GM23338 (cell line): ENCODE measurements at regions not wholly inside any gene's neighbourhood (a gene's known extent, or its start where the extent isn't known, plus 50 kb on each side); places are given as distances from the start of the nearest gene placed in this dataset.

ENCODE experiments used
- ATAC-seq: fragments of 200-7000 bp; cut with Tn5 transposase; 3 replicates; pipeline ENCODE4 v1.9.1; 2020
- DNase-seq: peaks from one replicate; pipeline ENCODE4 v3.0.0-alpha.2; 2015; ENCODE audit warnings: low spot score
- H2AFZ ChIP-seq: fragments of 200-600 bp; sonication (generic); 2 replicates; pipeline ENCODE4 v1.8.0; 2016; ENCODE audit warnings: antibody characterized with exemption, mild to moderate bottlenecking, moderate library complexity
- H3F3A ChIP-seq: fragments of 200-600 bp; sonication (generic); replicated peaks from 2 replicates; pipeline ENCODE4 v1.8.0; 2017; ENCODE audit warnings: antibody characterized with exemption, mixed run types, low read depth
- H3K27ac ChIP-seq: fragments of 200-600 bp; sonication (generic); 2 replicates; pipeline ENCODE4 v1.6.1; 2016; ENCODE audit warnings: low read depth
- H3K27me3 ChIP-seq: fragments of 200-600 bp; sonication (generic); 2 replicates; pipeline ENCODE4 v1.8.0; 2016; ENCODE audit warnings: mild to moderate bottlenecking, mixed run types, moderate library complexity; ENCODE audit not compliant: insufficient read depth
- H3K36me3 ChIP-seq: fragments of 200-600 bp; sonication (generic); 2 replicates; pipeline ENCODE4 v1.8.0; 2016; ENCODE audit warnings: mild to moderate bottlenecking; ENCODE audit not compliant: insufficient read depth
- H3K4me1 ChIP-seq: fragments of 200-600 bp; sonication (generic); 2 replicates; pipeline ENCODE4 v1.8.0; 2016; ENCODE audit warnings: mild to moderate bottlenecking, moderate library complexity; ENCODE audit not compliant: insufficient read depth
- H3K4me2 ChIP-seq: fragments of 200-600 bp; sonication (generic); 2 replicates; pipeline ENCODE4 v1.7.1; 2017; ENCODE audit warnings: mixed run types
- H3K4me3 ChIP-seq: fragments of 200-600 bp; sonication (generic); 2 replicates; pipeline ENCODE4 v1.6.1; 2016; ENCODE audit warnings: mixed run types
- H3K79me2 ChIP-seq: fragments of 200-600 bp; sonication (generic); replicated peaks from 2 replicates; pipeline ENCODE4 v1.8.0; 2017; ENCODE audit warnings: mild to moderate bottlenecking; ENCODE audit not compliant: insufficient read depth
- H3K9me2 ChIP-seq: fragments of 200-600 bp; sonication (generic); 2 replicates; pipeline ENCODE4 v1.8.0; 2017; ENCODE audit not compliant: insufficient read depth
- H4K20me1 ChIP-seq: fragments of 200-600 bp; sonication (generic); replicated peaks from 2 replicates; pipeline ENCODE4 v1.8.0; 2017; ENCODE audit warnings: mild to moderate bottlenecking; ENCODE audit not compliant: insufficient read depth
- H3K27ac Mint-ChIP-seq: 2 replicates; pipeline ENCODE4 v1.8.0; 2020; ENCODE audit warnings: inconsistent platforms, mild to moderate bottlenecking, moderate library complexity, mixed read lengths
- H3K27me3 Mint-ChIP-seq: 3 replicates; pipeline ENCODE4 v1.8.0; 2022; ENCODE audit warnings: low read depth, mild to moderate bottlenecking, moderate library complexity, mixed read lengths, inconsistent platforms; ENCODE audit not compliant: insufficient read depth, poor library complexity
- H3K36me3 Mint-ChIP-seq: 3 replicates; pipeline ENCODE4 v1.8.0; 2021; ENCODE audit warnings: low read depth, mild to moderate bottlenecking, inconsistent platforms, moderate library complexity, mixed read lengths
- H3K4me1 Mint-ChIP-seq: 3 replicates; pipeline ENCODE4 v1.8.0; 2020; ENCODE audit warnings: mild to moderate bottlenecking, inconsistent platforms, mixed read lengths
- H3K4me3 Mint-ChIP-seq: 3 replicates; pipeline ENCODE4 v1.8.0; 2021; ENCODE audit warnings: moderate library complexity, mild to moderate bottlenecking, inconsistent platforms, mixed read lengths
- H3K9me3 Mint-ChIP-seq: 3 replicates; pipeline ENCODE4 v1.8.0; 2020; ENCODE audit warnings: moderate library complexity, mild to moderate bottlenecking, inconsistent platforms, mixed read lengths
- CREB1 ChIP-seq: fragments of 250-450 bp; sonication (Bioruptor Pico); IDR thresholded peaks from 2 replicates; pipeline ENCODE4 v1.5.0; 2020; ENCODE audit warnings: low read depth, mild to moderate bottlenecking, moderate library complexity
- ETS1 ChIP-seq: IDR thresholded peaks from 2 replicates; pipeline ENCODE4 v1.6.1; 2016; ENCODE audit warnings: antibody characterized with exemption
- EZH2 ChIP-seq: fragments of 200-600 bp; sonication (generic); IDR thresholded peaks from one replicate; pipeline ENCODE4 v1.8.0; 2017; ENCODE audit warnings: antibody characterized with exemption, mild to moderate bottlenecking, low read depth; ENCODE audit not compliant: unreplicated experiment
- EZH2phosphoT487 ChIP-seq: fragments of 200-600 bp; sonication (generic); IDR thresholded peaks from one replicate; pipeline ENCODE4 v1.8.1; 2018; ENCODE audit warnings: antibody characterized with exemption; ENCODE audit not compliant: unreplicated experiment
- JUNB ChIP-seq: IDR thresholded peaks from one replicate; pipeline ENCODE4 v1.6.1; 2016; ENCODE audit warnings: antibody characterized with exemption; ENCODE audit not compliant: unreplicated experiment
- NANOG ChIP-seq: IDR thresholded peaks from 2 replicates; pipeline ENCODE4 v1.6.1; 2016; ENCODE audit warnings: antibody characterized with exemption, borderline replicate concordance
- POLR2AphosphoS5 ChIP-seq: IDR thresholded peaks from 2 replicates; pipeline ENCODE4 v1.6.1; 2016; ENCODE audit warnings: antibody characterized with exemption, low read depth
- REST ChIP-seq: IDR thresholded peaks from one replicate; pipeline ENCODE4 v1.6.1; 2018; ENCODE audit warnings: antibody characterized with exemption; ENCODE audit not compliant: unreplicated experiment
- STAT1 ChIP-seq: IDR thresholded peaks from one replicate; pipeline ENCODE4 v1.6.1; 2016; ENCODE audit warnings: antibody characterized with exemption; ENCODE audit not compliant: unreplicated experiment
- ZNF114 ChIP-seq: fragments of 250-450 bp; sonication (Bioruptor Pico); IDR thresholded peaks from 2 replicates; pipeline ENCODE4 v1.5.0; 2020; ENCODE audit warnings: mild to moderate bottlenecking, moderate library complexity
- ZNF331 ChIP-seq: fragments of 250-450 bp; sonication (Bioruptor Pico); IDR thresholded peaks from 2 replicates; pipeline ENCODE4 v1.5.0; 2020; ENCODE audit warnings: low read depth, mild to moderate bottlenecking, moderate library complexity
- TF ChIP-seq, protein P1 (sequence below): fragments of 250-450 bp; sonication (Bioruptor Pico); IDR thresholded peaks from 2 replicates; pipeline ENCODE4 v1.5.0; 2020; ENCODE audit warnings: mild to moderate bottlenecking, moderate library complexity
- TF ChIP-seq, protein P2 (sequence below), 2 experiments: fragments of 200-600 bp in 1 of 2; sonication (generic) in 1 of 2; conservative IDR thresholded peaks; 2 replicates each; pipeline versions ENCODE4 v1.5.1 to v1.6.1; 2016 to 2017; ENCODE audit warnings: antibody characterized with exemption in 2 of 2, low read depth in 2 of 2, mild to moderate bottlenecking in 2 of 2, moderate library complexity in 1 of 2

- no peak for ATAC-seq
- Histone ChIP-seq H3K27ac (no peak overlapping the region), H2AFZ (no peak overlapping the region), H3F3A (no peaks in the 10 kb centered on the region), H3K36me3 (no peaks in the 10 kb centered on the region), H3K4me2 (no peak overlapping the region), H4K20me1 (peaks cover 5% of the 10 kb centered on the region; the same call in 1 of the 2 replicates), H3K27me3 (no peaks in the 10 kb centered on the region), H3K9me2 (no peaks in the 10 kb centered on the region), H3K4me3 (no peak overlapping the region), H3K4me1 (peaks cover 9% of the 10 kb centered on the region), H3K79me2 (no peaks in the 10 kb centered on the region; the same call in 1 of the 2 replicates)
- Mint-ChIP-seq H3K4me3 (no peak overlapping the region), H3K27me3 (peaks cover 10% of the 10 kb centered on the region), H3K9me3 (no peaks in the 10 kb centered on the region), H3K36me3 (no peaks in the 10 kb centered on the region; the same call in 2 of the 3 replicates), H3K4me1 (peaks cover 41% of the 10 kb centered on the region), H3K27ac (no peak overlapping the region)
- DNase-seq = no peak
- TF ChIP-seq NANOG (no peak), STAT1 (no peak), JUNB (no peak), EZH2phosphoT487 (no peak), ETS1 (no peak), ZNF114 (CRISPR knock-in tag) (no peak), CREB1 (CRISPR knock-in tag) (no peak), ZNF331 (CRISPR knock-in tag) (no peak), REST (no peak), POLR2AphosphoS5 (no peak), EZH2 (no peak)
- TF ChIP-seq, protein P1, sequence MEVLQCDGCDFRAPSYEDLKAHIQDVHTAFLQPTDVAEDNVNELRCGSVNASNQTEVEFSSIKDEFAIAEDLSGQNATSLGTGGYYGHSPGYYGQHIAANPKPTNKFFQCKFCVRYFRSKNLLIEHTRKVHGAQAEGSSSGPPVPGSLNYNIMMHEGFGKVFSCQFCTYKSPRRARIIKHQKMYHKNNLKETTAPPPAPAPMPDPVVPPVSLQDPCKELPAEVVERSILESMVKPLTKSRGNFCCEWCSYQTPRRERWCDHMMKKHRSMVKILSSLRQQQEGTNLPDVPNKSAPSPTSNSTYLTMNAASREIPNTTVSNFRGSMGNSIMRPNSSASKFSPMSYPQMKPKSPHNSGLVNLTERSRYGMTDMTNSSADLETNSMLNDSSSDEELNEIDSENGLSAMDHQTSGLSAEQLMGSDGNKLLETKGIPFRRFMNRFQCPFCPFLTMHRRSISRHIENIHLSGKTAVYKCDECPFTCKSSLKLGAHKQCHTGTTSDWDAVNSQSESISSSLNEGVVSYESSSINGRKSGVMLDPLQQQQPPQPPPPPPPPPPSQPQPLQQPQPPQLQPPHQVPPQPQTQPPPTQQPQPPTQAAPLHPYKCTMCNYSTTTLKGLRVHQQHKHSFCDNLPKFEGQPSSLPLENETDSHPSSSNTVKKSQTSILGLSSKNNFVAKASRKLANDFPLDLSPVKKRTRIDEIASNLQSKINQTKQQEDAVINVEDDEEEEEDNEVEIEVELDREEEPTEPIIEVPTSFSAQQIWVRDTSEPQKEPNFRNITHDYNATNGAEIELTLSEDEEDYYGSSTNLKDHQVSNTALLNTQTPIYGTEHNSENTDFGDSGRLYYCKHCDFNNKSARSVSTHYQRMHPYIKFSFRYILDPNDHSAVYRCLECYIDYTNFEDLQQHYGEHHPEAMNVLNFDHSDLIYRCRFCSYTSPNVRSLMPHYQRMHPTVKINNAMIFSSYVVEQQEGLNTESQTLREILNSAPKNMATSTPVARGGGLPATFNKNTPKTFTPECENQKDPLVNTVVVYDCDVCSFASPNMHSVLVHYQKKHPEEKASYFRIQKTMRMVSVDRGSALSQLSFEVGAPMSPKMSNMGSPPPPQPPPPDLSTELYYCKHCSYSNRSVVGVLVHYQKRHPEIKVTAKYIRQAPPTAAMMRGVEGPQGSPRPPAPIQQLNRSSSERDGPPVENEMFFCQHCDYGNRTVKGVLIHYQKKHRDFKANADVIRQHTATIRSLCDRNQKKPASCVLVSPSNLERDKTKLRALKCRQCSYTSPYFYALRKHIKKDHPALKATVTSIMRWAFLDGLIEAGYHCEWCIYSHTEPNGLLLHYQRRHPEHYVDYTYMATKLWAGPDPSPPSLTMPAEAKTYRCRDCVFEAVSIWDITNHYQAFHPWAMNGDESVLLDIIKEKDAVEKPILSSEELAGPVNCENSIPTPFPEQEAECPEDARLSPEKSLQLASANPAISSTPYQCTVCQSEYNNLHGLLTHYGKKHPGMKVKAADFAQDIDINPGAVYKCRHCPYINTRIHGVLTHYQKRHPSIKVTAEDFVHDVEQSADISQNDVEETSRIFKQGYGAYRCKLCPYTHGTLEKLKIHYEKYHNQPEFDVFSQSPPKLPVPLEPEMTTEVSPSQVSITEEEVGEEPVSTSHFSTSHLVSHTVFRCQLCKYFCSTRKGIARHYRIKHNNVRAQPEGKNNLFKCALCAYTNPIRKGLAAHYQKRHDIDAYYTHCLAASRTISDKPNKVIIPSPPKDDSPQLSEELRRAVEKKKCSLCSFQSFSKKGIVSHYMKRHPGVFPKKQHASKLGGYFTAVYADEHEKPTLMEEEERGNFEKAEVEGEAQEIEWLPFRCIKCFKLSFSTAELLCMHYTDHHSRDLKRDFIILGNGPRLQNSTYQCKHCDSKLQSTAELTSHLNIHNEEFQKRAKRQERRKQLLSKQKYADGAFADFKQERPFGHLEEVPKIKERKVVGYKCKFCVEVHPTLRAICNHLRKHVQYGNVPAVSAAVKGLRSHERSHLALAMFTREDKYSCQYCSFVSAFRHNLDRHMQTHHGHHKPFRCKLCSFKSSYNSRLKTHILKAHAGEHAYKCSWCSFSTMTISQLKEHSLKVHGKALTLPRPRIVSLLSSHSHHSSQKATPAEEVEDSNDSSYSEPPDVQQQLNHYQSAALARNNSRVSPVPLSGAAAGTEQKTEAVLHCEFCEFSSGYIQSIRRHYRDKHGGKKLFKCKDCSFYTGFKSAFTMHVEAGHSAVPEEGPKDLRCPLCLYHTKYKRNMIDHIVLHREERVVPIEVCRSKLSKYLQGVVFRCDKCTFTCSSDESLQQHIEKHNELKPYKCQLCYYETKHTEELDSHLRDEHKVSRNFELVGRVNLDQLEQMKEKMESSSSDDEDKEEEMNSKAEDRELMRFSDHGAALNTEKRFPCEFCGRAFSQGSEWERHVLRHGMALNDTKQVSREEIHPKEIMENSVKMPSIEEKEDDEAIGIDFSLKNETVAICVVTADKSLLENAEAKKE (CRISPR knock-in tag) = no peak
- TF ChIP-seq, protein P2, sequence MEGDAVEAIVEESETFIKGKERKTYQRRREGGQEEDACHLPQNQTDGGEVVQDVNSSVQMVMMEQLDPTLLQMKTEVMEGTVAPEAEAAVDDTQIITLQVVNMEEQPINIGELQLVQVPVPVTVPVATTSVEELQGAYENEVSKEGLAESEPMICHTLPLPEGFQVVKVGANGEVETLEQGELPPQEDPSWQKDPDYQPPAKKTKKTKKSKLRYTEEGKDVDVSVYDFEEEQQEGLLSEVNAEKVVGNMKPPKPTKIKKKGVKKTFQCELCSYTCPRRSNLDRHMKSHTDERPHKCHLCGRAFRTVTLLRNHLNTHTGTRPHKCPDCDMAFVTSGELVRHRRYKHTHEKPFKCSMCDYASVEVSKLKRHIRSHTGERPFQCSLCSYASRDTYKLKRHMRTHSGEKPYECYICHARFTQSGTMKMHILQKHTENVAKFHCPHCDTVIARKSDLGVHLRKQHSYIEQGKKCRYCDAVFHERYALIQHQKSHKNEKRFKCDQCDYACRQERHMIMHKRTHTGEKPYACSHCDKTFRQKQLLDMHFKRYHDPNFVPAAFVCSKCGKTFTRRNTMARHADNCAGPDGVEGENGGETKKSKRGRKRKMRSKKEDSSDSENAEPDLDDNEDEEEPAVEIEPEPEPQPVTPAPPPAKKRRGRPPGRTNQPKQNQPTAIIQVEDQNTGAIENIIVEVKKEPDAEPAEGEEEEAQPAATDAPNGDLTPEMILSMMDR (conservative IDR thresholded peaks at IDR 0.05; ENCODE audit: low read depth in 2 of 2) = no peak
Observed at GRCh38 chr17:77318491-77319210, 177.9 kb downstream of the SEC14L1 start.
